Parathyroid adenoma (tissue), 2 donors: ENCODE measurements at regions not wholly inside any gene's neighbourhood (a gene's known extent, or its start where the extent isn't known, plus 50 kb on each side); places are given as distances from the start of the nearest gene placed in this dataset.

Source experiments
- H2AFZ ChIP-seq: fragments of 300-600 bp; sonication (generic); one replicate; pipeline ENCODE4 v1.7.0; 2017; ENCODE audit warnings: antibody characterized with exemption, mild to moderate bottlenecking
- H3K27ac ChIP-seq: fragments of 300-600 bp; sonication (generic); one replicate; pipeline ENCODE4 v1.7.0; 2017
- H3K27me3 ChIP-seq: fragments of 300-600 bp; sonication (generic); one replicate; pipeline ENCODE4 v1.7.0; 2017; ENCODE audit warnings: low read length; ENCODE audit not compliant: control insufficient read depth, insufficient read depth
- H3K36me3 ChIP-seq: fragments of 300-600 bp; sonication (generic); one replicate; pipeline ENCODE4 v1.7.0; 2017; ENCODE audit warnings: low read length; ENCODE audit not compliant: control insufficient read depth, insufficient read depth
- H3K4me1 ChIP-seq: fragments of 300-600 bp; sonication (generic); one replicate; pipeline ENCODE4 v1.7.0; 2017; ENCODE audit warnings: control low read depth
- H3K4me2 ChIP-seq: fragments of 300-600 bp; sonication (generic); one replicate; pipeline ENCODE4 v1.7.0; 2017; ENCODE audit warnings: low read length
- H3K4me3 ChIP-seq: fragments of 300-600 bp; sonication (generic); one replicate; pipeline ENCODE4 v1.7.0; 2017; ENCODE audit warnings: low read depth, low read length
- H3K79me2 ChIP-seq: fragments of 300-600 bp; sonication (generic); one replicate; pipeline ENCODE4 v1.7.0; 2017; ENCODE audit warnings: control low read depth
- H3K9ac ChIP-seq: fragments of 300-600 bp; sonication (generic); one replicate; pipeline ENCODE4 v1.7.0; 2017; ENCODE audit warnings: mild to moderate bottlenecking
- H3K9me3 ChIP-seq: fragments of 300-600 bp; sonication (generic); one replicate; pipeline ENCODE4 v1.7.0; 2017; ENCODE audit warnings: low read length; ENCODE audit not compliant: control insufficient read depth
- CTCF ChIP-seq: fragments of 300-600 bp; sonication (generic); IDR thresholded peaks from one replicate; pipeline ENCODE4 v1.7.0; 2017; ENCODE audit warnings: antibody characterized with exemption, mild to moderate bottlenecking
- donor health status: primary hyperparathyroidism.

GRCh38 chr4:3835527-3836405, 69.6 kb downstream of the ADRA2C start:
- Histone ChIP-seq H3K4me1 (no peaks in the 10 kb centered on the region), H3K79me2 (no peaks in the 10 kb centered on the region), H3K27me3 (no peaks in the 10 kb centered on the region), H3K9ac (no peak overlapping the region), H3K4me3 (no peak overlapping the region), H3K27ac (no peak overlapping the region), H3K4me2 (no peak overlapping the region), H2AFZ (no peak overlapping the region), H3K9me3 (no peaks in the 10 kb centered on the region), H3K36me3 (no peaks in the 10 kb centered on the region)
- no peak for TF ChIP-seq CTCF

- no peaks in the 10 kb centered on the region for H3K79me2 ChIP-seq
- no peaks in the 10 kb centered on the region for H3K9me3 ChIP-seq
- no peak overlapping the region for H3K9ac ChIP-seq
- H3K4me3 ChIP-seq, result no peak overlapping the region
- no peak overlapping the region for H2AFZ ChIP-seq
- TF ChIP-seq CTCF, result no peak
- H3K36me3 ChIP-seq, result no peaks in the 10 kb centered on the region
- no peak overlapping the region for H3K4me2 ChIP-seq
- no peak overlapping the region for H3K27ac ChIP-seq
- no peaks in the 10 kb centered on the region for H3K27me3 ChIP-seq
- no peaks in the 10 kb centered on the region for H3K4me1 ChIP-seq
These were observed 70.2 kb downstream of the ADRA2C start for GRCh38 chr4:3836406-3836755.

- no peaks in the 10 kb centered on the region for H3K9me3 ChIP-seq
- H3K4me2 ChIP-seq, result no peak overlapping the region
- H3K79me2 ChIP-seq, result no peaks in the 10 kb centered on the region
- H3K27me3 ChIP-seq, result no peaks in the 10 kb centered on the region
- H3K36me3 ChIP-seq, result no peaks in the 10 kb centered on the region
- no peak overlapping the region for H3K27ac ChIP-seq
- no peak overlapping the region for H3K4me3 ChIP-seq
- TF ChIP-seq CTCF, result no peak
- no peak overlapping the region for H3K9ac ChIP-seq
- no peak overlapping the region for H2AFZ ChIP-seq
- H3K4me1 ChIP-seq, result no peaks in the 10 kb centered on the region
These were observed 70.8 kb downstream of the ADRA2C start for GRCh38 chr4:3836756-3837601.

GRCh38 chr4:3838437-3839380, 72.5 kb downstream of the ADRA2C start:
- Histone ChIP-seq H3K79me2 (no peaks in the 10 kb centered on the region), H3K36me3 (no peaks in the 10 kb centered on the region), H2AFZ (no peak overlapping the region), H3K4me2 (no peak overlapping the region), H3K4me1 (no peaks in the 10 kb centered on the region), H3K9me3 (no peaks in the 10 kb centered on the region), H3K27me3 (no peaks in the 10 kb centered on the region), H3K27ac (no peak overlapping the region), H3K9ac (no peak overlapping the region), H3K4me3 (no peak overlapping the region)
- no peak for TF ChIP-seq CTCF
